NOMO-1 (cell line): ENCODE measurements at regions not wholly inside any gene's neighbourhood (a gene's known extent, or its start where the extent isn't known, plus 50 kb on each side); places are given as distances from the start of the nearest gene placed in this dataset.

Experiments used
- DNase-seq, 2 experiments: peaks; one replicate each; lab custom pipeline; 2025; ENCODE audit not compliant: unreplicated experiment in 2 of 2; lab: John Stamatoyannopoulos, UW

- DNase-seq: no peak
Measured at GRCh38 chr9:126151031-126151685, 175.5 kb upstream of the MVB12B start.

DNA sequence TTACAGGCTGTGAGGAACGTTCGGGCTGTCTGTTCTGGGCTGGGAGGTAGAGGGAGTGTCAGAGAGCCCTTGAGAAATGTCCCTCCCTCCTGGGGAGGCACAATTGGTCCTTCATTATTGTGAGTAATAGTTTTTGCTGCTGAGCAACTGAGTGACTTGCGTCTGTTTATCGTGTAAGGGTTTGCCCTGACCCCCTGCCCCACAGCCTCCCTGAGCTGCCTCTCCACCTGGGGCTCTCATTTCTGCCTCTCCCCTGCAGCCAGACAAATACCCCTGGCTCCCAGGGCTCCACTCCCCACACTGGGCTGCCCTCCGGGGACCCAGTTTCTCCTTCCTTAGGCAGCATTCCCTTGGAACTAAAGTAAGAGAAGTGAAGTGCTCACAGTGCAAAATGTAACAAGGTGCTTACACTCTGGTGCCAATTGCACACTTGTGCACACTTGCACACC lies 174.9 kb upstream of the MVB12B start:
- no peak for DNase-seq

DNA sequence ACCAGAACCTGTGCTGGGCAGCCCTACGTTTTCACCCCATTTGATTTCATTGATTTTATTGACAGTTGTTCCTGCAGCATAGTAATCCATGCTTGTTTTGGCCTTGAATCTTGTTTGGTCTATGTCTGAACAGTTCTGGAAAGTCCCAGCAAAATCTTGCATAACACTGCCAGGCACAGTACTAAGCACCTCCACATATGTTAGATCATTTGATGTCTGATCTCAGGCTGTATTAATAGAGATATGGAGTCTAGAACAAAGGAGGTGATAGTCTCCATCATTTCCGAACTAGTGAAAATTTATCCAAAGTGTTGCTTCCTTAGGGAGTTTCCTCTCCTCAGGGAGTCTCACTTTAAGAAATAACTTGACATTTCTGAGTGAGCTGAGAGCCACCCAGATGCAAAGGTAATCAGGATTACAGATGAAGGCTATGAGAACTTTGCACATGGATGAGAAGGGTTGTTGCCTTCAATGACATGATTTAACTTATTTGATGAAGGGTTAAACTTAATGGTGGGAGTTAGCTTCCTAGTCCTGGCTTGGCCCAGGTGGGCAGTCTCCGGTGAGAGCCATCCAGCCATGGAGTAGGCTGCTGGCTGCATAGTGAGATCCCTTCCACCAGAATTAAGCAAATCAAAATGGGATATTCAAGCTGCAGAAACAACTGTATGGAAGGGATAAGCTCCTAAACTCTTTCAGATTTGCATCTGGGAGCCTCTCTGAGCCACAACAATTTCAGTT lies 173.8 kb upstream of the MVB12B start:
- no peak for DNase-seq

DNA sequence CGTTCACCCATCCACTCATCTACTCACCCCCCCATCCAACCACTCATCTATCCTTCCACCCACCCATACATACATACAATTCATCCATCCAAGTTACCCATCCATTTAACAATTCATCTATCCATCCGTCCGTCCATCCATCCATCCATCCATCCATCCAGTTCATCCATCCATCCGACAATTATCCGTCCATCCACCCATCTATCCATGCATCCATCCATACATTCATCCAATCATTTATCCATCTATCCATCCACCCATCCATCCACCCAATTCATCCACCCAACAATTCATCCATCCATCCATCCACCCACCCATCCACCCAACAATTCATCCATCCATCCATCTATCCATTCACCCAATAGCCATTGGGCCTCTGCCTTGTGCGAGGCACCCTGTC lies 173.2 kb upstream of the MVB12B start:
- no peak for DNase-seq

DNA sequence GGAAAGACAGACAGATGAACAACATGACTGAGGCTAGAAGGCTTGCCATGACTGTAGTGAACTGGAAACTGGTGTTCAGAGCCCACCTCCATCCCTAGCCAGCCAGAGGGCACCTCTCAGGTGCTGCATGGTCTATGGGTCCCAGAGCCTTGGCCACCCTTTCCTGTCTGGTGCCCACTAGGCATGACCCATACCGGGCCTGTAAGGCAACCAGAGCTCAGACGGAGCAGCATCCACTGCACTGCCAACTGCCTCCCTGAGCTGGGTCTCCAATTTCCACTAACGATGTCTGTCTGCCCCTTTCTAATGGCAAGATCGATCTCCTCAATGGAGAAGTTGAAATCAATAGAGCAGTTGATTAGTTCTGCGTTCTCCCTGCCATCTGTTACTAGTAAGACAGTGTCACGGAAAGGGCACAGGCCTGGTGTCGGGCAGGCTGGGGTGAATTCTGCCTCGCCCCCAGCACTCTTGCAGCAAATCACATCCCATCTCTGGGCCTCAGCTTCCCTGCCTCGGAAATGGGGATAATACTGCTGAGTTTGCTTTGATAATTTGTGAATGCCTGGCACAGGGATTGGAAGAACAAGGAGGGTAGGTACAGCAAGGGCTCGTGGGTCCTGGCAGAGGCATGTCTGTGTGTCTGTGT lies 172.3 kb upstream of the MVB12B start:
- no peak for DNase-seq

GRCh38 chr9:126154869-126155268 lies 171.8 kb upstream of the MVB12B start:
- no peak for DNase-seq

DNA sequence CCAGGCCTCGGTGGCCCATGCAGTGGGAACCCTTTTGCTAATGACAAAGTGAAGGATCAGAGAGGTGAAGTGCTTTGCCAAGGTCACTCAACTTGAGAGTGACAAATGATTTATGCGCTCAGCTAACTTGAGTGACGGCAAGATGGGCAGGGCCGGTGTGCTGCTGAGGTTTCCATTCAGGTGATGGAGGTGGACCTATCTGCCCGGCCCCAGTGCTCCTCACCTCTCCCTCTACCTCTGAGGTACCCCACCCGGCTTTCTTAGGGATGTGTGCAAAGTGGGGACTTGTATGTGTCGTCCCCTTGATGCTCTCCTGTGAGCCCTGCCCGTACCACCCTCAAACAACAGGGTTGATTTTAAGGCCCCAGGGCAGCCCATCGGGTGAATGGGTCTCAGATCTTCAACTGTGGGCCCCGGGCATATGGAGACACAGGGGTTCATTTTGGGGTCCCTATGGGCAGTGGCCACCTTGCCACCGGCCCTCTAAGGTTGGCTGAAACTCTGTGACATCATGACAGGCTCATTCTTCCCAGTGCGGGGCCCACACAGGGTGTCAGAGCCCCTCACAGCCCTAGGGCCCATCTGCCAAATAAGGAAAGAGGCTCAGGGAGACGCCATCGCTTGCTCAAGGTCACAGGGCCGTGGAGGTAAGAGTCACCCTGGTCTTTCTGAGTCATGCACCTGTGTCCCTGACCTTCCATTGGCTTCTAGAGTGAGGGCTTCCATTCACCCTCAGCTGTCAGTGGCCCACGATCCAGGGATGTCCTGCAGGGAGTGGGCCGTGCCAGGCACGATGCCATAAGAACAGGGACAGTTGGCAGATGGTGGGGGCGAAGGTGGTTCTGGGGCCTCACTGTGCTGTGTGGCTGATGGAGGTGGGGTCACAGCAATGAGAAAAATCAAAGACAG lies 170.6 kb upstream of the MVB12B start:
- no peak for DNase-seq

- DNase-seq: no peak
Measured at GRCh38 chr9:126156898-126157297, 169.7 kb upstream of the MVB12B start.

DNA sequence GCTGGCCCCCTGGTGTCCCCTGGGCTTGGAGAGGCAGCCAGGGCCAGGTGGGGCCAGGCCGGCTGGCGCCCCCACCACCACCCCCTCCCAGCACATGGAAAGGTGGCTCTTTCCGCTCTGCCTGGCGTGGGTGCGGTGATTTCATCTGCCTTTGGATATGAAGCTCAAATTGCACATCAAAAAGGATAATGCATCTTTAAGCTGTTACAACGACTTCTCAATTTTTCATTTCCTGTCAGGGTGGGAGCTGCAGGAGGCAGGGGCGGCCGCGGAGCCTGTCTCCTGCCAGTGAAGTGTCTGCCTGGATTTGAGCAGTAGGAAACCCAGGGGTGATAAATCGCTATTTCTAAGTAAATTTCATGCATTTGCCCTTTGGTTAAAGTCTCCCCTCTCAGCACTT lies 169.2 kb upstream of the MVB12B start:
- DNase-seq: no peak

DNA sequence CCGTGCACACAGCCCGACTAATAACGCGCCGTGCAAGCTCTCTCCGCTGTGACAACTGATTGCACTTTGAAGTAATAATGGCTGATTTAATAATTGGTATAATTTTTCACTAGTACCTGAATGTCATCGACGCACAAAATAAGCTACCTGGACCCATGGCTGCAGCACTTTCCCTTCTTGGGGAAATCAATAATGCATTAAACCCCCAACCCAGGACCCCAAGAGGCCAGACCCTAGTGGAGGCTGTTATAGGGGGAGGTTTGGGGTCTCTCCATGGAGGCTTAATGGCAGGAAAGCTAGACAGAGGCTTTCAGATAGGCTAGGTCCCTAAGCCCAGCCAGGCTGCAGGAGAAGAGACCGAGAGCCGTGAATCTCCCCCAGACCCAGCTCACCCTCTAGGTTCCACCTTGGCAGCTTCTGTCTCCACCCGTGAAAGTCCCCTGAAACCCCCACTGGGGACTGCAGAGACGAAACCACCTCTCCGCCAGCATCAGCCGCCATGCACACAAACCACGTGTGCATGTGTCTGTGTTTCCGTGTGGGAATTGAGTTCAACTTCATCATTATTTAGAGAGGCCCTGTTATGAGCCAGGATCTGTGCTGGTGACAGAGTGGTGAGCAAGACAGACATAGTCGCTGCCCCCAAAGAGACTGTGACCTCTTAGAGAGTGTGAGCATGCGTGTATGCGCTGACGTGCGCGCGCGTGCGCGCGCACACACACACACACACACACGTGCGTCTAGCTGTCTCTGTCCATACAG lies 168.6 kb upstream of the MVB12B start:
- no peak for DNase-seq

- DNase-seq: no peak
Measured at GRCh38 chr9:126158588-126159429, 167.8 kb upstream of the MVB12B start.

DNA sequence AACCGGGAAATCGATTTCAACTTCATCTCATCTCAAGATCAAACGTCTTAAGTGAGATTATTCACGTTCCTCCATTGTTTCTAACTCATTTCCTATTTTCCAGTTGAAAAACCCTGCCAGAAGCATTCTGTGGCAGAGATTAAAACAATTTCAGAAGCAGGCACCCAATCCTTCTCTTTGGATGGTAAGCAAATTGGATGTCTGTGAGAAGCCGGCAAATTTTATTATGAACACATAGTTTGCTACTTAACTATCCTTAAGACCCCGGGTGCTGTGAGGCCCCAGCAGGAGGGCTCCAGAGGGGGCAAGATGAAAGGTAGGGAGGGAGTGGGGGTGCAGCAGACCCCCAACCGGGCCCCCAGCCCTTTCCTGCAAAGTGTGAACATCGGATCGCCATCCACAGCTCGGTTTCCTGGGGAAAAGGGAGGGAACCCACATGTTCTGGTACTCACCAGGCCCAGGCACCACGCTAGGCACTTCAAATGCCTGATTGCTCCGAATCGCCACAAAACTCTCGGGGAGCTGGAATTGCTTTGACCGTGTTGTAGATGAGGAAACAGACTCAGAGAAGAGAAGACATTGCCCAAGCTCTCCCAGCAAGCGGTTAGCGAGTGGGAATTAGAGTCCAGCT lies 167.1 kb upstream of the MVB12B start:
- no peak for DNase-seq

DNA sequence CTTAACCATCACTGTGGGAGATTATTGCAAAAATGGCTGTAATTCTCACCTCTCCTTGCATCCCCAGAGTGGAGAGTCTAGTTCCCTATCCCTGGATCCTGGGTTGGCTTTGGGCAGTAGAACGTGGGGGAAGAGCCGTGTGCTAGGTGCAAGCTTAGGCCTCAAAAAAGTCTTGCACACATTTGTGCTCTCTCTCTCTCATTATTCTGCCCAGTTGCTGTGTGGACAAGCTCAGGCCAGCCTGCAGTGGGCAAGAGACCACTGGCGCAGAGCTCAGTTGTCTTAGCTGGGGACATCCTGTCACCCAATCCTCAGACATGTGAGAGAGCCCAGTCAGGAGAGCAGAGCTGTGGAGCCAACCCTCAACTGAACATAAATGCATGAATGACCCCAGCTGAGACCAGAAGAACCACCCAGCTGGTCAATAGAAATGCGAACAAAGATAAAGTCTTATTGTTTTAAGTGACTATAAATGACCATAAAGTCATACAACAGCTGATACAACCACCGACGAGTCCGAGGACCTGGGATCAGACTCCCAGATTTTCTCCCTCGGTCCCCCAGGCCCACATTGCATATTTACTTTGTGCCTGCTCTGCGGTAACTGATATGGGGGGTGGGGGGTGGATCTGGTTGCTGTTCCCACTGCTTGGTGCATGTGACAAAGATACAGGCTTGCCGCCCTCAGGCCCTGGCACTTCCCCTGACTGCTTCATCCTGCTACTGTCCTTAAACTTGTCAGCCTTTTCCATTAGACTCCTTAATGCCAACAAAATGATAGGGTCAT lies 166.4 kb upstream of the MVB12B start:
- DNase-seq: no peak

- no peak for DNase-seq
Measured at GRCh38 chr9:126160854-126161329, 165.7 kb upstream of the MVB12B start.

GRCh38 chr9:126162611-126163381 lies 163.8 kb upstream of the MVB12B start:
- no peak for DNase-seq

GRCh38 chr9:126164796-126165525 lies 161.7 kb upstream of the MVB12B start:
- no peak for DNase-seq

- DNase-seq: no peak
Measured at GRCh38 chr9:126165755-126166154, 160.9 kb upstream of the MVB12B start.
